ENCODE measurements at regions not wholly inside any gene's neighbourhood (a gene's known extent, or its start where the extent isn't known, plus 50 kb on each side); places are given as distances from the start of the nearest gene placed in this dataset.
"Not testable (repeated sequence)": the region's sequence is repeated elsewhere in the genome, so short reads cannot be mapped to it uniquely, and the experiment has no call there.

- not testable (repeated sequence) for FAIRE-seq; DNase-seq (ENCODE audit: low spot score in 2 of 2)
These were observed 291.2 kb upstream of the FRG2C start for GRCh38 chr3:75372964-75373363.

GRCh38 chr3:75379840-75380239 lies 284.3 kb upstream of the FRG2C start:
- not testable (repeated sequence) for FAIRE-seq; DNase-seq (ENCODE audit: low spot score in 2 of 2)

GRCh38 chr3:75380276-75380771 lies 283.8 kb upstream of the FRG2C start:
- DNase-seq (ENCODE audit: low spot score in 2 of 2) = no peak

GRCh38 chr3:75384016-75384415 lies 280.1 kb upstream of the FRG2C start:
- not testable (repeated sequence) for DNase-seq (ENCODE audit: low spot score in 2 of 2); FAIRE-seq

More at GRCh38 chr3:75380276-75380771, 283.8 kb upstream of the FRG2C start:
- FAIRE-seq = no peak

- FAIRE-seq; DNase-seq (ENCODE audit: low spot score in 2 of 2): not testable (repeated sequence)
These were observed 275.5 kb upstream of the FRG2C start for GRCh38 chr3:75388486-75389124.

GRCh38 chr3:75393288-75393694 lies 270.8 kb upstream of the FRG2C start:
- FAIRE-seq; DNase-seq (ENCODE audit: low spot score in 2 of 2): not testable (repeated sequence)

- FAIRE-seq; DNase-seq (ENCODE audit: low spot score in 2 of 2): not testable (repeated sequence)
These were observed 270.0 kb upstream of the FRG2C start for GRCh38 chr3:75394102-75394501.

GRCh38 chr3:75394562-75395360 lies 269.4 kb upstream of the FRG2C start:
- FAIRE-seq; DNase-seq (ENCODE audit: low spot score in 2 of 2): not testable (repeated sequence)

GRCh38 chr3:75395580-75396315 lies 268.4 kb upstream of the FRG2C start:
- no peak for FAIRE-seq

GRCh38 chr3:75396316-75396802 lies 267.8 kb upstream of the FRG2C start:
- FAIRE-seq (no peak), DNase-seq (ENCODE audit: low spot score in 2 of 2) (no peak)

More at GRCh38 chr3:75395580-75396315, 268.4 kb upstream of the FRG2C start:
- no peak for DNase-seq (ENCODE audit: low spot score in 2 of 2)

GRCh38 chr3:75397486-75397885 lies 266.6 kb upstream of the FRG2C start:
- not testable (repeated sequence) for FAIRE-seq; DNase-seq (ENCODE audit: low spot score in 2 of 2)

GRCh38 chr3:75422101-75422945 lies 241.8 kb upstream of the FRG2C start:
- not testable (repeated sequence) for FAIRE-seq; DNase-seq (ENCODE audit: low spot score in 2 of 2)

GRCh38 chr3:75425379-75425778 lies 238.7 kb upstream of the FRG2C start:
- FAIRE-seq; DNase-seq (ENCODE audit: low spot score in 2 of 2): not testable (repeated sequence)

- FAIRE-seq = not testable (repeated sequence)
These were observed 236.6 kb upstream of the FRG2C start for GRCh38 chr3:75427486-75427885.

GRCh38 chr3:75427906-75428305 lies 236.2 kb upstream of the FRG2C start:
- DNase-seq (ENCODE audit: low spot score in 2 of 2); FAIRE-seq: not testable (repeated sequence)

More at GRCh38 chr3:75427486-75427885, 236.6 kb upstream of the FRG2C start:
- not testable (repeated sequence) for DNase-seq (ENCODE audit: low spot score in 2 of 2)

- FAIRE-seq = not testable (repeated sequence)
- peak; percentile 36 to 52 for DNase-seq (ENCODE audit: low spot score in 2 of 2)
These were observed 234.4 kb upstream of the FRG2C start for GRCh38 chr3:75429561-75430220.

- FAIRE-seq; DNase-seq (ENCODE audit: low spot score in 2 of 2): not testable (repeated sequence)
These were observed 233.7 kb upstream of the FRG2C start for GRCh38 chr3:75430406-75430805.

GRCh38 chr3:75431120-75431519 lies 233.0 kb upstream of the FRG2C start:
- not testable (repeated sequence) for DNase-seq (ENCODE audit: low spot score in 2 of 2); FAIRE-seq

GRCh38 chr3:75432466-75432865 lies 231.7 kb upstream of the FRG2C start:
- FAIRE-seq = not testable (repeated sequence)

More at GRCh38 chr3:75432466-75432865, 231.7 kb upstream of the FRG2C start:
- DNase-seq (ENCODE audit: low spot score in 2 of 2) = not testable (repeated sequence)

All from frontal cortex (tissue), 3 donors.